Ovary (tissue), 7 donors: ENCODE measurements at regions not wholly inside any gene's neighbourhood (a gene's known extent, or its start where the extent isn't known, plus 50 kb on each side); places are given as distances from the start of the nearest gene placed in this dataset.

Experiments
- DNase-seq, 5 donors: peaks; one replicate each; pipeline ENCODE4 v3.0.0-alpha.2; 2019 to 2020
- H3K27ac ChIP-seq, 2 donors: fragments of 200-600 bp; one replicate each; pipeline versions ENCODE4 v1.5.1 to v1.8.0; 2019 to 2022
- H3K27me3 ChIP-seq: fragments of 200-600 bp; one replicate; pipeline ENCODE4 v1.8.0; 2022
- H3K36me3 ChIP-seq: fragments of 200-600 bp; sonication (generic); one replicate; pipeline ENCODE4 v1.5.1; 2019
- H3K4me1 ChIP-seq: one replicate; pipeline ENCODE4 v1.8.1; 2013; ENCODE audit warnings: mild to moderate bottlenecking, moderate library complexity; ENCODE audit not compliant: insufficient read depth
- H3K4me3 ChIP-seq: fragments of 200-600 bp; sonication (generic); one replicate; pipeline ENCODE4 v1.5.1; 2017
- H3K9me3 ChIP-seq, 2 donors: fragments of 200-600 bp in 1 of 2; sonication (generic) in 1 of 2; one replicate each; pipeline versions ENCODE4 v1.5.1 to v1.8.1; 2013 to 2019; ENCODE audit warnings: mild to moderate bottlenecking in 1 of 2, moderate library complexity in 1 of 2
- CTCF ChIP-seq, 3 donors: fragments of 450-650 bp in 2 of 3; fragments of 200-600 bp in 1 of 3; IDR thresholded peaks; one replicate each; pipeline versions ENCODE4 v1.5.1 to v1.8.0; 2016 to 2022; ENCODE audit warnings: antibody characterized with exemption in 3 of 3, mild to moderate bottlenecking in 1 of 3
- EP300 ChIP-seq: sonication (generic); formaldehyde crosslinking; IDR thresholded peaks from one replicate; pipeline ENCODE4 v1.6.1; 2017; ENCODE audit warnings: antibody characterized with exemption
- POLR2A ChIP-seq: fragments of 450-650 bp; IDR thresholded peaks from one replicate; pipeline ENCODE4 v1.6.1; 2017; ENCODE audit warnings: antibody characterized with exemption, mild to moderate bottlenecking, moderate library complexity
- WGBS, 3 donors: extraction: QIAGEN DNeasy Blood & Tissue Kit in 1 of 3; methylation state at CpG; one replicate each; pipeline versions ENCODE4 v1.1.5 to v1.1.7; 2013 to 2017; 5-methylcytosine and 5-hydroxymethylcytosine counted together
- intact Hi-C, 4 donors: fragments of 100-400 bp; cut with DNase I; formaldehyde crosslinking; loops; one replicate each; pipeline versions ENCODE4 v1.11.0 to v1.15.1; 2022 to 2023
- donor health status: DM: no; HTN: no; CAD: no; lungs with moderate emphysema.
- donor health status: DM: no; HTN: no; CAD: no.
- donor health status: Bipolar disorder and iron deficiency.
- donor health status: DM: no; HTN: no; CAD: no.
- donor health status: DM: yes; HTN: yes; CAD: no.

DNA sequence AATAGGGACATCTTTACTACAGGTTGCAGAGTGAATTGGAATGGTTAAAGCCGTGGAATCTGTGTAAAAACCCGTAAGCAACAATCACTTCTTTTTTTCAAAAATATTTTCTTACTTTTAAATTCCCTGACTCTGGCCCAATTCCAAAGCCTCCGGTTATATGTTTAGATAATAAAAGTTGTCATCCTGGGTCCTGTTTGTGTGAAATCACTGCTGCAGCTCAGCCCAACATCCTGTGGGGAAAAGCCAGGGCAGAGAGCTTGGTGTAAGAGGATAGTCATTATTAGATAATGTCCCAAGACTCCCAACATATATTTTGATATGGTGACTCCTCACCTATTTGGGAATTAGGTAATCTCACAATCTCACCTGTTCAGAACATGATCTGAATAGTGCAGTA is 586.0 kb upstream of the BRINP1 start:
- no peaks in the 10 kb centered on the region for H3K9me3 ChIP-seq
- H3K36me3 ChIP-seq: no peaks in the 10 kb centered on the region
- no peak overlapping the region for H3K4me3 ChIP-seq
- H3K4me1 ChIP-seq: peaks cover 4% of the 10 kb centered on the region
- no peak for TF ChIP-seq EP300
- TF ChIP-seq CTCF (IDR thresholded peaks at IDR 0.05): no peak
- no peak for TF ChIP-seq POLR2A
- intact Hi-C loops: no loop called here
- no peaks in the 10 kb centered on the region for H3K27me3 ChIP-seq
- no peak overlapping the region for H3K27ac ChIP-seq
- DNase-seq: no peak
- 18 to 25% (median 22%) methylated on average over 3 of the region's 3 CpGs for WGBS, 3 donors

DNA sequence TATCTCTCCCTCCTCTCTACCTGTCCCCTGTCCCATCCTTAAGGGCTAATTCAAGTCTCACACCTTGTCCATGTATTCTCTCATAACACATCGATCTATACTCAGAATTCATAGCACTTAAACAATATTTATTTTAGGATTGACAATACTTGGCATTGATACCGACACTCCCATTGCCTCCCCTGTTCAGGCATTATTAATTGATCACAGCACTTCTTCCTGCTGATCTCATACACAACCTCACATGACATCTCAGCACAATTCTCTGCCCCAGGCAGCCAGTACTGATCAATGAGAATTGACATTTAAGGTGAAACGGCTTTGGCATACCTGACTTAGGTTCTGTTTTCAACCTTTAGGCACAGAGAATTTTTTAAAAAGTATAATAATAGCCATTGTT is 582.4 kb upstream of the BRINP1 start:
- DNase-seq: no peak
- 60 to 68% (median 63%) methylated on average over 3 of the region's 3 CpGs for WGBS, 3 donors
- Histone ChIP-seq H3K27ac (no peak overlapping the region), H3K27me3 (no peaks in the 10 kb centered on the region), H3K4me3 (no peak overlapping the region), H3K36me3 (no peaks in the 10 kb centered on the region), H3K9me3 (no peaks in the 10 kb centered on the region), H3K4me1 (peaks cover 4% of the 10 kb centered on the region)
- TF ChIP-seq POLR2A (no peak), EP300 (no peak), CTCF (IDR thresholded peaks at IDR 0.05) (no peak)
- intact Hi-C loops: no loop called here

GRCh38 chr9:119951090-119951489 is 581.9 kb upstream of the BRINP1 start:
- Histone ChIP-seq H3K36me3 (no peaks in the 10 kb centered on the region), H3K27ac (no peak overlapping the region), H3K4me3 (no peak overlapping the region), H3K9me3 (no peaks in the 10 kb centered on the region), H3K27me3 (no peaks in the 10 kb centered on the region), H3K4me1 (peaks cover 6% of the 10 kb centered on the region)
- intact Hi-C loops: no loop called here
- 3 to 7% (median 3%) methylated on average over 1 of the region's 1 CpG for WGBS, 3 donors
- no peak for TF ChIP-seq POLR2A
- TF ChIP-seq CTCF (IDR thresholded peaks at IDR 0.05): no peak
- TF ChIP-seq EP300: no peak
- no peak for DNase-seq

DNA sequence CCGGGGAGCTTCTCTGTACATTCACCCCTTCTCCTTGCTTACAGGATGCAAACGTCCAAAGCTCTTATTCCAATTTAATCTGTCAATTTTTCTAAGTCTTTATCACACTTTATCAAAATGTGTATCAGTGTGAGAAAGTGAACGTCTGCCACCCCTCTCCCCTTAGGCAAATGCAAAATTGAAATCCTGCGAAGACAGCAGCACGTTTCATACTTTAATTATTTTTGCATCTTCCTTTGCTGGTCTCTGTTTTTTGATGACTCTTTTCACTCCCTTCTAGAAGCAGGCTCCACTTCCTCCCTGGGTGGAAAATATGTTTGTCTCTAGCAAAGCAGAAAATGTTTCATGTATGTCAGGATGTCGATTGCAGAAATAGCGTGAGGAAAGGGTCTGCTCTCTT is 576.5 kb upstream of the BRINP1 start:
- Histone ChIP-seq H3K9me3 (no peaks in the 10 kb centered on the region), H3K4me1 (peaks cover 8% of the 10 kb centered on the region), H3K36me3 (no peaks in the 10 kb centered on the region), H3K27ac (no peak overlapping the region), H3K4me3 (no peak overlapping the region), H3K27me3 (no peaks in the 10 kb centered on the region)
- no peak for DNase-seq
- intact Hi-C loops: no loop called here
- TF ChIP-seq POLR2A (no peak), EP300 (no peak), CTCF (IDR thresholded peaks at IDR 0.05) (no peak)
- 22 to 42% (median 27%) methylated on average over 7 of the region's 7 CpGs for WGBS, 3 donors

DNA sequence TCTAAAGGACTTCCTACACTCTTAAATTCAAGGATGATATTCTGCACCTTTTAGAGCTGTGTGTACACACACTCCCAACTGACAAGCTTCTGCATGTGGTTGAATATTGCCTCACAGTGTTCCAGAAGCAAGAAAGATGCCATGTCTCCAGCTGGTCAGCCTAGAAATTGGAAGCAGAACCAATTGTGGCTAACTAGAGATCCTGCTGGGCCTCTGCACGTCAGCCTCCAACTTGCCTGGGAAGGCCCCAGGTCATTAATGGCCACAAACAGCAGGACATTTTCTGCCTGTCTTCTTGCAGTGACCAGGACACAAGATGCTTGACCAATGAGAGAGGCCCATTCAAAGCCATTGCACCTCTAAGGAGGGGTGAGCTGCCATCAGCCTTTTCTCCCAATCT is 571.9 kb upstream of the BRINP1 start:
- Histone ChIP-seq H3K4me1 (peaks cover 10% of the 10 kb centered on the region), H3K9me3 (no peaks in the 10 kb centered on the region), H3K4me3 (no peak overlapping the region), H3K36me3 (no peaks in the 10 kb centered on the region), H3K27me3 (no peaks in the 10 kb centered on the region), H3K27ac (no peak overlapping the region)
- DNase-seq: no peak
- TF ChIP-seq CTCF (IDR thresholded peaks at IDR 0.05) (no peak), POLR2A (no peak), EP300 (no peak)
- intact Hi-C loops: no loop called here
- 87 to 95% (median 89%) methylated on average over 1 of the region's 1 CpG for WGBS, 3 donors
